Hematopoietic multipotent progenitor cell treated with erythropoietin and hydrocortisone succinate and interleukin-3 and kit ligand, for 8 days (in vitro differentiated cells): ENCODE measurements at regions not wholly inside any gene's neighbourhood (a gene's known extent, or its start where the extent isn't known, plus 50 kb on each side); places are given as distances from the start of the nearest gene placed in this dataset.
"Not testable (repeated sequence)": the region's sequence is repeated elsewhere in the genome, so short reads cannot be mapped to it uniquely, and the experiment has no call there.

Source experiments
- DNase-seq: peaks from one replicate; pipeline ENCODE4 v3.0.0-alpha.2; 2015

DNA sequence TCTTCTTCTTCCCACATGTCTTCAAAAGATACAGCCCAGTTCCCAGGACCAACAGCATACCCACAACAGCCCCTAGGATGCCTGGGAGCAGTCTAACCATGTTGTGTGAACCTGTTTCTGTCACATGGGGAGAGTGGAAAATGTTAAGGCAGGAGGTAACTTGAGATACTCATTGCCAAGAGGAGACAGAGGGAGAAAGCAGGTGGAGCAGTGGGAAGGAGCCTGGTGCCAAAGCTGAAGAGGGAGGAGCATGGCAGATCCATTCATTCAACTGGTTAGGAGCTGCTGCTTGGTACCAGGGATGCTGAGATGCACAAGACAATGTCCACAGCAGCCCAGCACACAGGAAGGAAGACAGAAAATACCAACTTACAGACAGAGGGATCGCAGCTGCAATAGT, 149.8 kb upstream of the ETV3 start:
- DNase-seq, result no peak

GRCh38 chr1:157287462-157287861, 149.3 kb upstream of the ETV3 start:
- DNase-seq, result no peak

GRCh38 chr1:157286646-157287420, 148.6 kb upstream of the ETV3 start:
- no peak for DNase-seq

DNA sequence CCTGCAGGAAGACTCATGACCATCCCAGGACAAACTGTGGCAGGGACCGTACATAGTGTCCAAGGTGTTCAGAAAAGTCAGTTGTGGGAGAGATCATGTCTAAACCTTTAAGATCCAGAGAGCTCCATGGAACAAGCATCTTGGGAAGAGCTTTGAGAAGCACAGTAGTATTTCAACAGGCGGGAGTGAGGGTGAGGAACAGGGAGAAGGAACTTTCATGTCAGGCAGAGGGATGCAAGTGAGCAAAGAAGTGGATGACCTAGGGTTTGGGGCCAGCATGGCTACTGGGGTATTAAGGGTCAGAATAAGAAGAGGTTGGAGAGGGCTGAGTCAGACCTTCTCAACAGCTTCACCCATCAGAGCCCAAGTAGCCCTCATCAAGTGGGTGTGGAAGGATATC, 147.9 kb upstream of the ETV3 start:
- no peak for DNase-seq

- DNase-seq, result no peak
Measured at GRCh38 chr1:157284451-157284850, 146.3 kb upstream of the ETV3 start.

DNA sequence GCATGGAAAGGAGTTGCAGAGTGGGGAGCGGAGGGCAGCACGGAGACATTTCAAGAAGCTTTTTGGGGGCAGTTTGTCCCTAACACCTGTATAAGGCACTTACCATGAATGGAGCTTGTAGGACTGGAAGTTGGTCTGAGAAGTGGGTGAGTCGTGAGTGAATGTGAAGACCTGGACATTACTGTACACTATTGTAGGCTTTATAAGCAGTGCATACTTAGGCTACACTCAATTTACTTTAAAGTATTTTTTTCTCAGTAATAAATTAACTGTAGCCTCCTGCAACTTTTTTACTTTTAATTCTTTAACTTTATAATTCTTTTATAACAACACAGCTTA, 141.6 kb upstream of the ETV3 start:
- no peak for DNase-seq

- DNase-seq, result peak; percentile 93
Measured at GRCh38 chr1:157279138-157279801, 141.1 kb upstream of the ETV3 start.

GRCh38 chr1:157278383-157279137, 140.4 kb upstream of the ETV3 start:
- DNase-seq, result peak; percentile 25

GRCh38 chr1:157277913-157278312, 139.7 kb upstream of the ETV3 start:
- no peak for DNase-seq

DNA sequence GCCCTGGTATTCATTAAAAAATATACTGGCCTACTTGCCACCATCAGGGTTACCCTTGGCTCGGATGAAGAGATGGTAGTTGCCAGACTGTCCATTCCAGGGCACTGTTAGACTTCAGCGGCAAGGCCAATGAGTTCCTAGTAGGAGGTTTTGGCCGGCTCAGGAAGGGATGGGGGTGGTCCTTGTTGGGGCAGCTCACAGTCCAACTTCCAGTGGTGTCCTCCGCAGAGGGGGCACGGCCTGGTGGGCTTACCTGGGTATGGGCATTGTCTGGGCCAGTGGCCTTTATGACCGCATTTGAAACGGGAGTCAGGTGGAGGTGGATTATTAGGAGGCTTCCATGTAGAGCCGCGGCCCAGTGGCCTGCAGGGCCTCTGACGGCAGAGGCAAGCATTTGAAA, 139.1 kb upstream of the ETV3 start:
- no peak for DNase-seq

GRCh38 chr1:157274698-157275534, 136.7 kb upstream of the ETV3 start:
- peak; percentile 69 for DNase-seq

- no peak for DNase-seq
Measured at GRCh38 chr1:157272729-157273524, 134.7 kb upstream of the ETV3 start.

GRCh38 chr1:157272264-157272663, 134.1 kb upstream of the ETV3 start:
- DNase-seq, result no peak

GRCh38 chr1:157270705-157271274, 132.6 kb upstream of the ETV3 start:
- no peak for DNase-seq

DNA sequence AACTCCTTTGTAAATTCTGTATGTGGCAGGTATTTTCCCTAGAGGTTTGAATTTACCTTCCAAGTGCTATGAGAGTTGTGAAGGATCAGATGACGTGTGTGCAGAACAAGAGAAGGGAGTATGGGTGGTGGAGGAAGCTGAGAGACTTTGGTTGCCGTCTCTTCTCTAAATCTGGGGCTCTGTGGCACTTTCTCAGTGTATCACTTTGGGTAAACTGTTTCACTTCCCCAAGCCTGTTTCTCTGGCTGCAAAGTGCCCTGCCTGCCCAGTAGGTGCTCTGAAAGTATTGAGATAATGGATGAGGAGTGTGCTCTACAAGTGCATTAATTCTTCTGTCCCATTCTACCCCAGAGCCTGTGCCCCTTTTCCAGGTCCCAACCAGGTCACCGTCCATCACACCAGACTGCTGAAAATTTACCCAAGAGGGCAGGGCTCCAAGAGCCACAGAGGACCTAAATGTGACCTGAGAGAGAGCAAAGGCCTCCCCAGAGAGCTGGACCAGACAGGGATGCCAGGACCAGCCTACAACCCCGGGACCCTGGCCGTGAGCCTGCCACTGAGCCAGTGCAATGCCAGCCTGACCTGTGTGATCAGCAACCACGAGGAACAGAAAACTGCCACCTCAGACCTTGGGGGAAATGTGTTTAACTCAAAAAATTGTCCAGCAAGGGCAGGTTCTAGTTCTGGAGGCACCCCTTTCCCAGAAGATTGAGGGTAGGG, 131.6 kb upstream of the ETV3 start:
- no peak for DNase-seq

DNA sequence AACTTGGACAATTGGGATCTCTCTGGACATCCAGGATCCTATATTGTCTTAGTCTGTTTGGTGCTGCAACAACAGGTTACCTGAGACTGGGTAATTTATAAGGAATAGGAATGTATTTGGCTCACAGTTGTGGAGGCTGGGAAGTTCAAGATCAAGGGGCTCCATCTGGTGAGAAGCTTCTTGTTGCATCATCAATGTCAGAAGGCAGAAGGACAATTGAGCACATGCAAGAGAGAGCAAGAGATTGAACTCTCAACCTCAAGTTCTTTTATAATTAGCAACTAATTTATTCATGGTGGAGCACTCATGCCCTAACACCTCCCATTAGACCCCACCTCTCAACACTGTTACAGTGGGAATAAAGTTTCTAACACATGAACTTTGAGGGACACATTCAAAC, 124.7 kb upstream of the ETV3 start:
- DNase-seq, result no peak

- DNase-seq, result no peak
Measured at GRCh38 chr1:157262422-157262821, 124.2 kb upstream of the ETV3 start.

DNA sequence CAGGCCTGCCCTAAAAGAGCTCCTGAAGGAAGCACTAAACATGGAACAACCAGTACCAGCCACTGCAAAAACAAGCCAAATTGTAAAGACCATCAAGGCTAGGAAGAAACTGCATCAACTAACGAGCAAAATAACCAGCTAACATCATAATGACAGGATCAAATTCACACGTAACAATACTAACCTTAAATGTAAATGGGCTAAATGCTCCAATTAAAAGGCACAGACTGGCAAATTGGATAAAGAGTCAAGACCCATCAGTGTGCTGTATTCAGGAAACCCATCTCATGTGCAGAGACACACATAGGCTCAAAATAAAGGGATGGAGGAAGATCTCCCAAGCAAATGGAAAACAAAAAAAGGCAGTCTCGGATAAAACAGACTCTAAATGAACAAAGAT, 117.7 kb upstream of the ETV3 start:
- not testable (repeated sequence) for DNase-seq

GRCh38 chr1:157254183-157254582, 116.0 kb upstream of the ETV3 start:
- not testable (repeated sequence) for DNase-seq

- no peak for DNase-seq
Measured at GRCh38 chr1:157252473-157252872, 114.3 kb upstream of the ETV3 start.

DNA sequence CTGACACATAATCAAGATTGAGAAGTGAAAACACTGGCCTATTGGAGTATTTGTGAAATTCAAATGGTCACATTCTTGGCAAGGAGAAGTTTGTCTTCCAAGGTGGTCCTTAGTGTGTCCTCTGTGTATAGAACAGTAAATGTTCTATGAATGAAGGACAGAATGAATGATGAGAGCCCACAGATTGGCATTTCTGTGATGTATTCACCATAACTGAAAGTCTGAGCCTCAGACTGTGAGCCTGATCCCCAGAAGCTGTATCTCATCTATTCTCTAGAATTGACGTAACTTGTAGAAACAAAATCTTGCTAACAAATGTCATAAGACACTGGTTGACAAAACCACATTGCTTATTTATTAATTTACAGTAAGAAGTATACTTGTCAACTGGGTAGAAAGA, 111.5 kb upstream of the ETV3 start:
- no peak for DNase-seq
